Activated CD8-positive, alpha-beta memory T cell treated with anti-CD3 and anti-CD28 coated beads, Interleukin-2, amount 10 ng/mL, durations not matched to agents 7 days and 5 days (primary cell): ENCODE measurements at regions not wholly inside any gene's neighbourhood (a gene's known extent, or its start where the extent isn't known, plus 50 kb on each side); places are given as distances from the start of the nearest gene placed in this dataset.
A peak's percentile ranks its signal among the peaks of the same experiment; 100 is the strongest.

Experiments
- ATAC-seq: fragments of 150-1000 bp; cut with Tn5 transposase; one replicate; pipeline ENCODE4 v1.10.0; 2021; ENCODE audit warnings: moderate library complexity
- CTCF ChIA-PET: fragments of 350-600 bp; sonication (Branson Sonifier 250); formaldehyde crosslinking; loops from one replicate; lab custom pipeline; 2021; ENCODE audit warnings: antibody characterized with exemption; lab: Charles Lee
- DNase-seq: peaks from one replicate; pipeline ENCODE4 v3.0.0-alpha.2; 2020
- H3K27ac Mint-ChIP-seq: one replicate; pipeline ENCODE4 v1.8.0; 2021; ENCODE audit warnings: mild to moderate bottlenecking, mixed read lengths
- H3K27me3 Mint-ChIP-seq: one replicate; pipeline ENCODE4 v1.8.0; 2021; ENCODE audit warnings: mixed read lengths
- H3K36me3 Mint-ChIP-seq: one replicate; pipeline ENCODE4 v1.8.0; 2021; ENCODE audit warnings: mild to moderate bottlenecking, mixed read lengths
- H3K4me1 Mint-ChIP-seq: one replicate; pipeline ENCODE4 v1.8.0; 2021; ENCODE audit warnings: mixed read lengths
- H3K4me3 Mint-ChIP-seq: one replicate; pipeline ENCODE4 v1.8.0; 2021; ENCODE audit warnings: mild to moderate bottlenecking, moderate library complexity, mixed read lengths
- H3K9me3 Mint-ChIP-seq: one replicate; pipeline ENCODE4 v1.8.0; 2022; ENCODE audit warnings: low read depth, mixed read lengths

DNA sequence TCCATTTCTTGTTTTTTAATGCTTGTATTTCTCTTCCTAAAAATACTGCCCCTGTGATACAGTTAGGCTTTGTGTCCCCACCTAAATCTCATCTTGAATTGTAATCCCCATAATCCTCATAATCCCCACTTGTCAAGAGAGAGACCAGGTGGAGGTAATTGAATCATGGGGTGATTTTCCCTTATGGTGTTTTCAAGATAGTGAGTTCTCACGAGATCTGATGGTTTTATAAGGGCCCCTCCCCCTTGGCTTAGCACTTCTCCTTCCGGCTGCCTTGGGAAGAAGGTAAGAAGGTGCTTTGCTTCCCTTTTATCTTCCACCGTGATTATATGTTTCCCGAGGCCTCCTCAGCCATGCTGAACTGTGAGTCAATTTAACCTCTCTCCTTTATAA lies 227.4 kb downstream of the MAN2A1 start:
- ATAC-seq (no peak), DNase-seq (no peak)
- Mint-ChIP-seq H3K27ac (no peak overlapping the region), H3K27me3 (no peaks in the 10 kb centered on the region), H3K4me3 (no peak overlapping the region), H3K4me1 (peaks cover 12% of the 10 kb centered on the region), H3K9me3 (no peaks in the 10 kb centered on the region), H3K36me3 (no peaks in the 10 kb centered on the region)
- CTCF ChIA-PET, result no interaction called here

- no peaks in the 10 kb centered on the region for H3K27me3 Mint-ChIP-seq
- H3K27ac Mint-ChIP-seq, result no peak overlapping the region
- ATAC-seq, result no peak
- H3K4me3 Mint-ChIP-seq, result no peak overlapping the region
- peaks cover 16% of the 10 kb centered on the region for H3K4me1 Mint-ChIP-seq
- H3K9me3 Mint-ChIP-seq, result no peaks in the 10 kb centered on the region
- no peaks in the 10 kb centered on the region for H3K36me3 Mint-ChIP-seq
- CTCF ChIA-PET, result no interaction called here
- DNase-seq, result no peak
Observed at GRCh38 chr5:109917966-109918365, 228.2 kb downstream of the MAN2A1 start.

DNA sequence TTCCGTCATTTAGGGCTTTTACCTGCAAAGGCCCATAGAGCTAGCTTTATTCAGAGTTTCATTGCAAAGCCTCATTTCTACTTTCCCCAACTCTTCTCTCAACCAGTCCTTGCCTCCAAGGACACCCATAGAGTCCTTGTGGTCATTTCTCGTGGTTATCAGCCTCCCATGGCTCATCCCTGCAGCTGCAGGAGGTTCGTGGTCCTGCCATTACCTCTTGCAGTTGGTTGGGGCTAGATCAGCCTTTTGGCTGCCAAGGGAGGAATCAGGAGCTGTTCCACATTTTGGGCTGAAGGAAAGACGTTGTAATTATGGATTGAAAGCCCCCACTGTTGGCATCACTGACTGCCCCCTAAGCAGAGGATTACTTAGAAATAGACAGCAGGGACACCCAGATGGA lies 231.0 kb downstream of the MAN2A1 start:
- Mint-ChIP-seq H3K4me1 (peaks cover 16% of the 10 kb centered on the region), H3K27ac (no peak overlapping the region), H3K27me3 (peaks cover 2% of the 10 kb centered on the region), H3K4me3 (no peak overlapping the region), H3K9me3 (no peaks in the 10 kb centered on the region), H3K36me3 (no peaks in the 10 kb centered on the region)
- CTCF ChIA-PET, result no interaction called here
- ATAC-seq (no peak), DNase-seq (no peak)

GRCh38 chr5:109921735-109922380 lies 232.1 kb downstream of the MAN2A1 start:
- CTCF ChIA-PET, result no interaction called here
- no peaks in the 10 kb centered on the region for H3K9me3 Mint-ChIP-seq
- H3K27me3 Mint-ChIP-seq, result peaks cover 2% of the 10 kb centered on the region
- ATAC-seq (peak; percentile 63), DNase-seq (no peak)
- H3K4me3 Mint-ChIP-seq, result no peak overlapping the region
- H3K27ac Mint-ChIP-seq, result peak overlapping the region; percentile 53
- H3K4me1 Mint-ChIP-seq, result peaks cover 16% of the 10 kb centered on the region
- H3K36me3 Mint-ChIP-seq, result no peaks in the 10 kb centered on the region

- no peak for ATAC-seq
- CTCF ChIA-PET, result no interaction called here
- Mint-ChIP-seq H3K9me3 (no peaks in the 10 kb centered on the region), H3K27ac (peak overlapping the region; percentile 53), H3K36me3 (no peaks in the 10 kb centered on the region), H3K27me3 (peaks cover 2% of the 10 kb centered on the region), H3K4me3 (no peak overlapping the region), H3K4me1 (peaks cover 16% of the 10 kb centered on the region)
- no peak for DNase-seq
Observed at GRCh38 chr5:109922381-109922995, 232.8 kb downstream of the MAN2A1 start.

GRCh38 chr5:109923205-109923604 lies 233.5 kb downstream of the MAN2A1 start:
- no peak for ATAC-seq
- H3K4me1 Mint-ChIP-seq, result peaks cover 16% of the 10 kb centered on the region

GRCh38 chr5:109924237-109925107 lies 234.7 kb downstream of the MAN2A1 start:
- H3K4me1 Mint-ChIP-seq, result peaks cover 16% of the 10 kb centered on the region
- ATAC-seq, result no peak
- no peaks in the 10 kb centered on the region for H3K36me3 Mint-ChIP-seq
- CTCF ChIA-PET, result no interaction called here
- H3K27ac Mint-ChIP-seq, result no peak overlapping the region
- peaks cover 2% of the 10 kb centered on the region for H3K27me3 Mint-ChIP-seq
- DNase-seq, result no peak
- no peak overlapping the region for H3K4me3 Mint-ChIP-seq
- H3K9me3 Mint-ChIP-seq, result no peaks in the 10 kb centered on the region

More at GRCh38 chr5:109923205-109923604, 233.5 kb downstream of the MAN2A1 start:
- Mint-ChIP-seq H3K27ac (no peak overlapping the region), H3K36me3 (no peaks in the 10 kb centered on the region), H3K9me3 (no peaks in the 10 kb centered on the region), H3K4me3 (no peak overlapping the region), H3K27me3 (peaks cover 2% of the 10 kb centered on the region)
- CTCF ChIA-PET, result no interaction called here
- no peak for DNase-seq

- CTCF ChIA-PET, result no interaction called here
- Mint-ChIP-seq H3K27ac (no peak overlapping the region), H3K36me3 (no peaks in the 10 kb centered on the region), H3K4me3 (no peak overlapping the region), H3K27me3 (peaks cover 2% of the 10 kb centered on the region), H3K9me3 (no peaks in the 10 kb centered on the region), H3K4me1 (no peaks in the 10 kb centered on the region)
- ATAC-seq, result no peak
- no peak for DNase-seq
Observed at GRCh38 chr5:109927639-109928038, 237.9 kb downstream of the MAN2A1 start.

DNA sequence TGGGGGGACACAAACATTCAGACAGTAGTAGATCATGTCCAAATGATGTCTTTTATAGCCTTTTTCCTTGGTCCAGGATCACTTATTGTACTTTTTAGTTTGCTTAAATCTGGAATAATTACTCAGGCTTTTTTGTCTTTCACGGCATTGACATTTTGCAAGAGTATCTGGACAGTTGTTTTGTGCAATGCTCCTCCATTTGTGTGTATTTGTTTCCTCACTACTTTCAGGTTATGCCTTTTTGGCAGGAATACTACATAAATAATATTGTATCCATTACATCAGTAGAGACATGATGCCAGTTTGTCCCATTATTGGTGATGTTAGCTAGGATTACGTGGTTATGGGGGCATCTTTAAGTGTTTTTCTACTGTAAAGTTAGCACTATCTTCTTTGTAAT lies 238.3 kb downstream of the MAN2A1 start:
- DNase-seq, result no peak
- Mint-ChIP-seq H3K27ac (no peak overlapping the region), H3K9me3 (no peaks in the 10 kb centered on the region), H3K27me3 (peaks cover 2% of the 10 kb centered on the region), H3K36me3 (no peaks in the 10 kb centered on the region), H3K4me1 (no peaks in the 10 kb centered on the region), H3K4me3 (no peak overlapping the region)
- ATAC-seq, result no peak
- CTCF ChIA-PET, result no interaction called here

DNA sequence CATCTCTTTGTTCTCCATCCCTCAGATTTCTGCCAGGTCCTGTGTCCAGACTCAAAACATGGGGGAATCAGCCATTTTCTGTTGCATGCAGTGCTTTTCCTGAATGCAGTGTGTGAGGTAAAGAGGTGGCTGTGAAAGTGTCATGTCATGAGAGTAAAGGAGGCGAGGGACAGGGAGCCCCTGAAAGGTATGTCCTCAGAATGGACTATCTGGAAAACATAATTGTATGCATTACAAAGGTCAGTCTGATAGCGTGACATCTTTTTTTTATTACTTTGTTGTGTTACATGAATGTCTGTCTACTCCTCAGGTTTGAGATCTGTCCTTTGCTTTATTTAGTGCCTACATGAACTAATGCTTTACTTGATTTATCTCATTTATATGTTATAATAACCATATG lies 239.1 kb downstream of the MAN2A1 start:
- H3K27ac Mint-ChIP-seq, result no peak overlapping the region
- no peak for DNase-seq
- no peak for ATAC-seq
- peaks cover 2% of the 10 kb centered on the region for H3K27me3 Mint-ChIP-seq
- H3K4me1 Mint-ChIP-seq, result no peaks in the 10 kb centered on the region
- H3K4me3 Mint-ChIP-seq, result no peak overlapping the region
- no peaks in the 10 kb centered on the region for H3K9me3 Mint-ChIP-seq
- H3K36me3 Mint-ChIP-seq, result no peaks in the 10 kb centered on the region
- CTCF ChIA-PET, result no interaction called here

GRCh38 chr5:109929376-109929775 lies 239.6 kb downstream of the MAN2A1 start:
- Mint-ChIP-seq H3K27ac (no peak overlapping the region), H3K27me3 (no peaks in the 10 kb centered on the region), H3K4me1 (no peaks in the 10 kb centered on the region), H3K4me3 (no peak overlapping the region), H3K36me3 (no peaks in the 10 kb centered on the region), H3K9me3 (no peaks in the 10 kb centered on the region)
- DNase-seq (no peak), ATAC-seq (no peak)
- CTCF ChIA-PET, result no interaction called here

DNA sequence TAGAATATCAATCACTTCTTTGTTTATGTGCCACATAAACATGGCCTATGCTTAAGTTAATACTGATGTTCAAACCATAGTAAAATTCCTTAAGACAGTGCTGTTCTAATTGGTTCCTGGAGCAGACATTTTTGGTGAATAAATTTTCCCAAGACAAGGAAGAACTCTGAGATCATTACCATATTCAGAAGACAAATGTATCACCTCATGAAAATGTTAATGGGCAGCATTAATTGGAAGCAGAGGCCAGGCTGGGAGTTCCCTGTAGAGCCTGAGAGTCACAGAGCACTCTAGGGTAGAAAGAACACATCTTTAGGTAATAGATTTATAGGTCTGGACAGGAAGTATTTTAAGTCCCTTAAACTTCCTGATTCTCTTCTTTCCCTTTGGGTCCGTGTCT lies 240.2 kb downstream of the MAN2A1 start:
- DNase-seq, result no peak
- Mint-ChIP-seq H3K27ac (no peak overlapping the region), H3K4me1 (no peaks in the 10 kb centered on the region), H3K9me3 (no peaks in the 10 kb centered on the region), H3K27me3 (no peaks in the 10 kb centered on the region), H3K4me3 (no peak overlapping the region), H3K36me3 (no peaks in the 10 kb centered on the region)
- ATAC-seq, result no peak
- CTCF ChIA-PET, result no interaction called here

DNA sequence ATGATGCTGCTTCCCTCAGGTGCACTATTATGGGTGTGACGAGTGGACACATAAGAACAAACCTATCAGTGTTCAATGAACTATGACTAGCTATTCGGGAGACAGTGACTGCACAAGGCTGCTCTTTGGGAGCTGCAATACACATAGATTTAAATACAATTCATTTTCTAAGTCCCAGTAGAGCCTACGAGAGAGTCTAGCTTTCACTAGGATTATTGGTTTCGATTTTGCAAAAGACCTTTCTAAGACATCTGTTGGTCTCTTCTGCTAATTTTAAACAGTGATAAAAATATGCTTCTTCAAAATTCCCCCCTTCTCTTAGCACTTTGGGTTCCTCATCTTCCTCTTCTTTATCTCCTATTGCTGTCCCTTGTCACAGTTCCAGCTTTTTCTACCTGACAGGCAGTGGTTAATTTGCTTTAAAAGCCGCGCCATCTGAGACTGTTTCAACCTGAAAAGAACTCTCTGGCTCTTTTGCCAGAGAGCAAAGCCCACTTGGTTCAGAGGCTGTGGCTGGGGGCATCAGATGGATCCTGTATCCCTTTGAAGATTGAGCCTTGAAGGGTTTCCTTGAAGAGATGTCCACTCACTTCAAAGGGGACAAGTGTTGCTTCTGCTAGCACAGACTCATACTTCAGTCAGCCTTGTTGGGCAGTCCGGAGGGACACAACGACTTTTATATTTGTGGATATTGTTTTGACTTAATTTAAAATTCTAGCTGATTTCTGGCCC lies 241.5 kb downstream of the MAN2A1 start:
- H3K27me3 Mint-ChIP-seq, result no peaks in the 10 kb centered on the region
- H3K27ac Mint-ChIP-seq, result no peak overlapping the region
- H3K36me3 Mint-ChIP-seq, result no peaks in the 10 kb centered on the region
- no peaks in the 10 kb centered on the region for H3K9me3 Mint-ChIP-seq
- CTCF ChIA-PET, result no interaction called here
- peaks cover 4% of the 10 kb centered on the region for H3K4me1 Mint-ChIP-seq
- DNase-seq (no peak), ATAC-seq (no peak)
- no peak overlapping the region for H3K4me3 Mint-ChIP-seq
